ENCODE measurements at regions not wholly inside any gene's neighbourhood (a gene's known extent, or its start where the extent isn't known, plus 50 kb on each side); places are given as distances from the start of the nearest gene placed in this dataset.

GRCh38 chr2:31666878-31667277 is 86.1 kb upstream of the SRD5A2 start:
- no peaks in the 10 kb centered on the region for H3K9me3 ChIP-seq (ENCODE audit: low read depth, low read length, poor library complexity, severe bottlenecking)
- TF ChIP-seq EZH2 (IDR thresholded peaks at IDR 0.05; ENCODE audit: borderline replicate concordance, low read depth, low read length, poor library complexity, severe bottlenecking) (no peak), CTCF (conservative IDR thresholded peaks at IDR 0.05; ENCODE audit: low read depth, low read length) (no peak)
- intact Hi-C loops (cut with micrococcal nuclease; ENCODE audit: unreplicated experiment) = no loop called here
- H3K4me1 ChIP-seq (ENCODE audit: insufficient read depth, low read length, poor library complexity, severe bottlenecking) = no peaks in the 10 kb centered on the region
- no peak overlapping the region for H3K27ac ChIP-seq (ENCODE audit: low read depth, low read length, poor library complexity, severe bottlenecking)
- H3K27me3 ChIP-seq (replicated peaks; ENCODE audit: insufficient read depth, low read depth, low read length, poor library complexity) = peaks cover 5% of the 10 kb centered on the region
- CTCF ChIA-PET = no interaction called here
- H3K36me3 ChIP-seq (ENCODE audit: insufficient read depth, low read length, poor library complexity, severe bottlenecking) = no peaks in the 10 kb centered on the region
- no peak overlapping the region for H3K4me3 ChIP-seq (ENCODE audit: low read depth, low read length, poor library complexity, severe bottlenecking)
- no TSS peak for BruUV-seq (replicated peaks)
- DNase-seq (ENCODE audit: low spot score) = no peak
- POLR2A ChIA-PET (ENCODE audit: low non-redundant PET) = no interaction called here

- no peaks in the 10 kb centered on the region for H3K4me1 ChIP-seq (ENCODE audit: insufficient read depth, low read length, poor library complexity, severe bottlenecking)
- DNase-seq (ENCODE audit: low spot score) = no peak
- TF ChIP-seq EZH2 (IDR thresholded peaks at IDR 0.05; ENCODE audit: borderline replicate concordance, low read depth, low read length, poor library complexity, severe bottlenecking) = no peak
- no peaks in the 10 kb centered on the region for H3K36me3 ChIP-seq (ENCODE audit: insufficient read depth, low read length, poor library complexity, severe bottlenecking)
- no TSS peak for BruUV-seq (replicated peaks)
- intact Hi-C loops (cut with micrococcal nuclease; ENCODE audit: unreplicated experiment) = no loop called here
- H3K4me3 ChIP-seq (ENCODE audit: low read depth, low read length, poor library complexity, severe bottlenecking) = no peak overlapping the region
- no peaks in the 10 kb centered on the region for H3K9me3 ChIP-seq (ENCODE audit: low read depth, low read length, poor library complexity, severe bottlenecking)
- H3K27me3 ChIP-seq (replicated peaks; ENCODE audit: insufficient read depth, low read depth, low read length, poor library complexity) = peaks cover 4% of the 10 kb centered on the region
- POLR2A ChIA-PET (ENCODE audit: low non-redundant PET) = no interaction called here
- CTCF ChIA-PET = no interaction called here
- no peak overlapping the region for H3K27ac ChIP-seq (ENCODE audit: low read depth, low read length, poor library complexity, severe bottlenecking)
Observed at GRCh38 chr2:31664949-31665724, 84.4 kb upstream of the SRD5A2 start.

- Histone ChIP-seq H3K36me3 (ENCODE audit: insufficient read depth, low read length, poor library complexity, severe bottlenecking) (no peaks in the 10 kb centered on the region), H3K4me3 (ENCODE audit: low read depth, low read length, poor library complexity, severe bottlenecking) (no peak overlapping the region), H3K9me3 (ENCODE audit: low read depth, low read length, poor library complexity, severe bottlenecking) (no peaks in the 10 kb centered on the region), H3K27ac (ENCODE audit: low read depth, low read length, poor library complexity, severe bottlenecking) (no peak overlapping the region), H3K27me3 (replicated peaks; ENCODE audit: insufficient read depth, low read depth, low read length, poor library complexity) (peaks cover 10% of the 10 kb centered on the region), H3K4me1 (ENCODE audit: insufficient read depth, low read length, poor library complexity, severe bottlenecking) (no peaks in the 10 kb centered on the region)
- no TSS peak for BruUV-seq (replicated peaks)
- ChIA-PET POLR2A (ENCODE audit: low non-redundant PET) (no interaction called here), CTCF (no interaction called here)
- no peak for TF ChIP-seq EZH2 (IDR thresholded peaks at IDR 0.05; ENCODE audit: borderline replicate concordance, low read depth, low read length, poor library complexity, severe bottlenecking)
- TF ChIP-seq CTCF (conservative IDR thresholded peaks at IDR 0.05; ENCODE audit: low read depth, low read length) = no peak
- no peak for DNase-seq (ENCODE audit: low spot score)
- intact Hi-C loops (cut with micrococcal nuclease; ENCODE audit: unreplicated experiment) = no loop called here
Observed at GRCh38 chr2:31660812-31661335, 80.1 kb upstream of the SRD5A2 start.

- TF ChIP-seq CTCF (conservative IDR thresholded peaks at IDR 0.05; ENCODE audit: low read depth, low read length) (no peak), EZH2 (IDR thresholded peaks at IDR 0.05; ENCODE audit: borderline replicate concordance, low read depth, low read length, poor library complexity, severe bottlenecking) (no peak)
- Histone ChIP-seq H3K4me1 (ENCODE audit: insufficient read depth, low read length, poor library complexity, severe bottlenecking) (no peaks in the 10 kb centered on the region), H3K27me3 (replicated peaks; ENCODE audit: insufficient read depth, low read depth, low read length, poor library complexity) (peaks cover 7% of the 10 kb centered on the region), H3K9me3 (ENCODE audit: low read depth, low read length, poor library complexity, severe bottlenecking) (no peaks in the 10 kb centered on the region), H3K36me3 (ENCODE audit: insufficient read depth, low read length, poor library complexity, severe bottlenecking) (no peaks in the 10 kb centered on the region), H3K27ac (ENCODE audit: low read depth, low read length, poor library complexity, severe bottlenecking) (no peak overlapping the region), H3K4me3 (ENCODE audit: low read depth, low read length, poor library complexity, severe bottlenecking) (no peak overlapping the region)
- BruUV-seq (replicated peaks) = no TSS peak
- ChIA-PET CTCF (no interaction called here), POLR2A (ENCODE audit: low non-redundant PET) (no interaction called here)
- no peak for DNase-seq (ENCODE audit: low spot score)
- intact Hi-C loops (cut with micrococcal nuclease; ENCODE audit: unreplicated experiment) = no loop called here
Observed at GRCh38 chr2:31660165-31660564, 79.4 kb upstream of the SRD5A2 start.
